Thyroid gland (tissue), 4 donors: ENCODE measurements at regions not wholly inside any gene's neighbourhood (a gene's known extent, or its start where the extent isn't known, plus 50 kb on each side); places are given as distances from the start of the nearest gene placed in this dataset.
"Not testable (repeated sequence)": the region's sequence is repeated elsewhere in the genome, so short reads cannot be mapped to it uniquely, and the experiment has no call there.

Source experiments
- DNase-seq, 2 donors: peaks; one replicate each; pipeline ENCODE4 v3.0.0-alpha.2; 2019
- H3K27ac ChIP-seq, 3 donors: fragments of 200-600 bp; sonication (generic); 1 replicate in 2 of 3; 2 replicates in 1 of 3; pipeline ENCODE4 v1.5.1; 2016 to 2019; ENCODE audit warnings: mild to moderate bottlenecking in 1 of 3, moderate library complexity in 1 of 3
- H3K27me3 ChIP-seq: fragments of 200-600 bp; sonication (generic); one replicate; pipeline ENCODE4 v1.5.1; 2019
- H3K36me3 ChIP-seq, 2 donors: fragments of 200-600 bp; sonication (generic); one replicate each; pipeline ENCODE4 v1.5.1; 2016 to 2019
- H3K4me1 ChIP-seq, 2 donors: fragments of 200-600 bp; sonication (generic); one replicate each; pipeline ENCODE4 v1.5.1; 2017 to 2019
- H3K4me3 ChIP-seq, 3 donors: fragments of 200-600 bp; sonication (generic); replicated peaks in 1 of 3; 1 replicate in 2 of 3; 2 replicates in 1 of 3; pipeline ENCODE4 v1.5.1; 2016; ENCODE audit warnings: mild to moderate bottlenecking in 1 of 3
- H3K9me3 ChIP-seq: fragments of 200-600 bp; sonication (generic); one replicate; pipeline ENCODE4 v1.5.1; 2017
- CTCF ChIP-seq, 6 experiments: fragments of 200-600 bp in 3 of 6; fragments of 450-650 bp in 3 of 6; sonication (generic) in 3 of 6; IDR thresholded peaks; one replicate each; pipeline ENCODE4 v1.5.1; 2016 to 2019; ENCODE audit warnings: antibody characterized with exemption in 6 of 6, mild to moderate bottlenecking in 2 of 6, inconsistent platforms in 1 of 6, moderate library complexity in 1 of 6
- POLR2A ChIP-seq, 2 donors: fragments of 450-650 bp; IDR thresholded peaks; one replicate each; pipeline ENCODE4 v1.6.1; 2017; ENCODE audit warnings: antibody characterized with exemption in 2 of 2, mild to moderate bottlenecking in 2 of 2, moderate library complexity in 1 of 2
- WGBS, 2 donors: methylation state at CpG; one replicate each; pipeline ENCODE4 v1.1.5; 2017; 5-methylcytosine and 5-hydroxymethylcytosine counted together
- intact Hi-C: fragments of 100-400 bp; cut with DNase I; formaldehyde crosslinking; loops from one replicate; pipeline ENCODE4 v1.15.1; 2023

- Histone ChIP-seq H3K9me3 (no peaks in the 10 kb centered on the region), H3K27me3 (no peaks in the 10 kb centered on the region), H3K27ac (no peak overlapping the region), H3K4me1 (no peaks in the 10 kb centered on the region), H3K4me3 (no peak overlapping the region), H3K36me3 (no peaks in the 10 kb centered on the region)
- no peak for TF ChIP-seq CTCF (IDR thresholded peaks at IDR 0.05)
- WGBS, 2 donors, result 70 to 78% methylated on average over 9 of the region's 9 CpGs
- intact Hi-C loops, result no loop called here
- DNase-seq, result no peak
Observed at GRCh38 chr9:81070689-81071088, 618.7 kb downstream of the TLE1 start.

- no peak for TF ChIP-seq CTCF (IDR thresholded peaks at IDR 0.05)
- no peak for TF ChIP-seq POLR2A (IDR thresholded peaks at IDR 0.05)
- H3K27ac ChIP-seq, result no peak overlapping the region
- no peak overlapping the region for H3K4me3 ChIP-seq
- no peaks in the 10 kb centered on the region for H3K27me3 ChIP-seq
- 94% methylated on average over 4 of the region's 4 CpGs for WGBS, 2 donors
- no peaks in the 10 kb centered on the region for H3K9me3 ChIP-seq
- H3K36me3 ChIP-seq, result no peaks in the 10 kb centered on the region
- no peaks in the 10 kb centered on the region for H3K4me1 ChIP-seq
- intact Hi-C loops, result no loop called here
- DNase-seq, result no peak
Observed at GRCh38 chr9:81069923-81070322, 619.4 kb downstream of the TLE1 start.

GRCh38 chr9:81069038-81069795 lies 620.1 kb downstream of the TLE1 start:
- no peaks in the 10 kb centered on the region for H3K9me3 ChIP-seq
- no peak for DNase-seq
- WGBS, 2 donors, result 94 to 97% methylated on average over 3 of the region's 3 CpGs
- H3K4me1 ChIP-seq, result no peaks in the 10 kb centered on the region
- H3K27me3 ChIP-seq, result no peaks in the 10 kb centered on the region
- intact Hi-C loops, result no loop called here
- no peak overlapping the region for H3K4me3 ChIP-seq
- H3K27ac ChIP-seq, result no peak overlapping the region
- TF ChIP-seq CTCF (IDR thresholded peaks at IDR 0.05) (no peak), POLR2A (IDR thresholded peaks at IDR 0.05) (no peak)
- H3K36me3 ChIP-seq, result no peaks in the 10 kb centered on the region

GRCh38 chr9:81062995-81063394 lies 626.4 kb downstream of the TLE1 start:
- WGBS, 2 donors, result 78 to 95% methylated on average over 3 of the region's 3 CpGs
- H3K9me3 ChIP-seq, H3K36me3 ChIP-seq, intact Hi-C loops, H3K4me1 ChIP-seq, H3K4me3 ChIP-seq, DNase-seq, H3K27ac ChIP-seq, H3K27me3 ChIP-seq: not testable (repeated sequence)

GRCh38 chr9:81058782-81059181 lies 630.6 kb downstream of the TLE1 start:
- Histone ChIP-seq H3K4me1 (no peaks in the 10 kb centered on the region), H3K4me3 (no peak overlapping the region), H3K27me3 (no peaks in the 10 kb centered on the region), H3K9me3 (no peaks in the 10 kb centered on the region), H3K36me3 (no peaks in the 10 kb centered on the region), H3K27ac (no peak overlapping the region)
- no peak for DNase-seq
- 57 to 65% methylated on average over 2 of the region's 2 CpGs for WGBS, 2 donors
- intact Hi-C loops, result no loop called here
- no peak for TF ChIP-seq POLR2A (IDR thresholded peaks at IDR 0.05)
- TF ChIP-seq CTCF (IDR thresholded peaks at IDR 0.05), result no peak
